K562 (cell line): ENCODE measurements at regions not wholly inside any gene's neighbourhood (a gene's known extent, or its start where the extent isn't known, plus 50 kb on each side); places are given as distances from the start of the nearest gene placed in this dataset.

Experiments used
- ATAC-seq: fragments of 200-7000 bp; cut with Tn5 transposase; 3 replicates; pipeline ENCODE4 v1.9.1; 2020; ENCODE audit warnings: moderate library complexity
- BruUV-seq: library from RNA; stranded (reverse); fragments of 400-500 nt; replicated peaks from 2 replicates; lab custom pipeline; 2021; lab: Mats Ljungman, UMichigan
- CTCF ChIA-PET: fragments of 300-600 bp; formaldehyde crosslinking; extraction: SDS; loops from one replicate; lab custom pipeline; 2021; ENCODE audit warnings: low intra/inter-chr PET ratio; lab: Yijun Ruan, JAX
- POLR2A ChIA-PET: fragments of 300-600, 350-650 bp; sonication (Branson Sonifier 250); formaldehyde crosslinking; extraction: SDS; loops from one replicate; lab custom pipeline; 2021; ENCODE audit warnings: antibody characterized with exemption, inconsistent platforms; lab: Yijun Ruan, JAX
- DNase-seq, 4 experiments: peaks; one replicate each; pipeline versions ENCODE4 v3.0.0 to v3.0.0-alpha.2; 2011 to 2018; ENCODE audit warnings: low spot score in 3 of 4, mixed read lengths in 3 of 4; ENCODE audit errors: extremely low read depth in 1 of 4
- FAIRE-seq: peaks from 2 replicates; lab custom pipeline; 2011; peaks lifted over from hg19 to GRCh38; lab: Jason Lieb, UNC
- H2AFZ ChIP-seq: 2 replicates; pipeline ENCODE4 v1.6.0; 2011; ENCODE audit warnings: low read depth, low read length, control low read depth, inconsistent platforms
- H3K27ac ChIP-seq: fragments of 200-600 bp; 3 replicates; pipeline ENCODE4 v1.8.0; 2011; ENCODE audit warnings: low read depth, mild to moderate bottlenecking, control low read depth, inconsistent platforms, low read length, moderate library complexity, mixed read lengths; ENCODE audit errors: extremely low read depth
- H3K27me3 ChIP-seq, 2 experiments: fragments of 300-600 bp in 1 of 2; 2 replicates in 1 of 2; 3 replicates in 1 of 2; pipeline versions ENCODE4 v1.6.0 to v1.8.0; 2011; ENCODE audit warnings: inconsistent platforms in 2 of 2, low read length in 2 of 2, mild to moderate bottlenecking in 1 of 2, mixed read lengths in 1 of 2, moderate library complexity in 1 of 2; ENCODE audit not compliant: control insufficient read depth in 2 of 2, insufficient read depth in 2 of 2
- H3K36me3 ChIP-seq: fragments of 300-600 bp; 3 replicates; pipeline ENCODE4 v1.8.0; 2011; ENCODE audit warnings: mild to moderate bottlenecking, low read length, inconsistent platforms; ENCODE audit not compliant: control insufficient read depth, insufficient read depth
- H3K4me1 ChIP-seq, 2 experiments: fragments of 200-600 bp in 1 of 2; replicated peaks in 1 of 2; 2 replicates in 1 of 2; 3 replicates in 1 of 2; pipeline versions ENCODE4 v1.5.1 to v1.8.0; 2011; ENCODE audit warnings: inconsistent platforms in 2 of 2, low read length in 2 of 2, mild to moderate bottlenecking in 1 of 2, mixed read lengths in 1 of 2, moderate library complexity in 1 of 2; ENCODE audit not compliant: control insufficient read depth in 2 of 2, insufficient read depth in 2 of 2
- H3K4me2 ChIP-seq: 2 replicates; pipeline ENCODE4 v1.6.1; 2011; ENCODE audit warnings: low read length, control low read depth, inconsistent platforms, mixed read lengths; ENCODE audit not compliant: insufficient read depth
- H3K4me3 ChIP-seq: fragments of 200-600 bp; sonication (generic), shearing (Covaris generic); 2 replicates; pipeline ENCODE4 v1.5.1; 2016; ENCODE audit warnings: control low read depth, inconsistent platforms
- H3K79me2 ChIP-seq: fragments of 200-600 bp; 3 replicates; pipeline ENCODE4 v1.8.0; 2011; ENCODE audit warnings: low read length, inconsistent platforms; ENCODE audit not compliant: control insufficient read depth, insufficient read depth
- H3K9ac ChIP-seq, 2 experiments: 2 replicates each; pipeline versions ENCODE4 v1.6.0 to v1.6.1; 2011; ENCODE audit warnings: low read depth in 2 of 2, low read length in 2 of 2, control low read depth in 1 of 2, inconsistent platforms in 1 of 2, mild to moderate bottlenecking in 1 of 2, mixed read lengths in 1 of 2; ENCODE audit not compliant: insufficient read depth in 1 of 2
- H3K9me1 ChIP-seq: one replicate; pipeline ENCODE4 v1.6.0; 2011; ENCODE audit warnings: inconsistent platforms, mild to moderate bottlenecking, low read length, moderate library complexity; ENCODE audit not compliant: control insufficient read depth, insufficient read depth
- H3K9me3 ChIP-seq: replicated peaks from 2 replicates; pipeline ENCODE4 v1.5.1; 2011; ENCODE audit warnings: low read depth, low read length, inconsistent platforms; ENCODE audit not compliant: control insufficient read depth, insufficient read depth
- H4K20me1 ChIP-seq: replicated peaks from 2 replicates; pipeline ENCODE4 v1.6.1; 2011; ENCODE audit warnings: low read length, inconsistent platforms, mixed read lengths; ENCODE audit not compliant: control insufficient read depth, insufficient read depth
- BDP1 ChIP-seq: IDR thresholded peaks from 3 replicates; pipeline ENCODE4 v1.6.1; 2011; ENCODE audit not compliant: insufficient read length, insufficient read depth
- BRF2 ChIP-seq: IDR thresholded peaks from 3 replicates; pipeline ENCODE4 v1.6.1; 2011; ENCODE audit warnings: borderline replicate concordance, mild to moderate bottlenecking; ENCODE audit not compliant: insufficient read length, insufficient read depth
- E2F5 ChIP-seq: sonication (generic); formaldehyde crosslinking; IDR thresholded peaks from 2 replicates; pipeline ENCODE4 v1.8.0; 2022; ENCODE audit warnings: mild to moderate bottlenecking, missing genetic modification reagents
- FOXM1 ChIP-seq, 2 experiments: fragments of 450-650 bp in 1 of 2; sonication (generic) in 1 of 2; formaldehyde crosslinking in 1 of 2; IDR thresholded peaks; 2 replicates each; pipeline versions ENCODE4 v1.6.1 to v1.9.0; 2017 to 2022; ENCODE audit warnings: low read depth in 2 of 2, mild to moderate bottlenecking in 2 of 2, missing genetic modification reagents in 1 of 2, moderate library complexity in 1 of 2
- GABPA ChIP-seq: fragments of 200-800 bp; sonication (Bioruptor generic); conservative IDR thresholded peaks from 2 replicates; pipeline ENCODE4 v1.6.1; 2016; ENCODE audit warnings: low read depth, missing genetic modification characterization, missing compliant biosample characterization
- GTF2F1 ChIP-seq: IDR thresholded peaks from 2 replicates; pipeline ENCODE4 v1.6.1; 2011; ENCODE audit warnings: low read depth, low read length, improper control_type of control experiment
- MAFK ChIP-seq: IDR thresholded peaks from 2 replicates; pipeline ENCODE4 v1.6.1; 2011; ENCODE audit warnings: low read length, improper control_type of control experiment
- NCOA6 ChIP-seq: fragments of 450-650 bp; IDR thresholded peaks from 2 replicates; pipeline ENCODE4 v1.6.1; 2017; ENCODE audit warnings: mild to moderate bottlenecking
- PHF8 ChIP-seq: fragments of 200-600 bp; sonication (generic); IDR thresholded peaks from 2 replicates; pipeline ENCODE4 v1.6.1; 2012; ENCODE audit warnings: mixed run types, mild to moderate bottlenecking, inconsistent platforms, low read length, moderate library complexity, borderline replicate concordance
- POLR2AphosphoS5 ChIP-seq: IDR thresholded peaks from 2 replicates; pipeline ENCODE4 v1.6.1; 2011; ENCODE audit warnings: mild to moderate bottlenecking, low read depth, low read length, moderate library complexity; ENCODE audit not compliant: control insufficient read depth, insufficient read depth
- TGIF2 ChIP-seq: sonication (generic); formaldehyde crosslinking; IDR thresholded peaks from 2 replicates; pipeline ENCODE4 v1.8.1; 2022; ENCODE audit warnings: mild to moderate bottlenecking, missing genetic modification reagents, moderate library complexity
- XRCC5 ChIP-seq: fragments of 200-400 bp; formaldehyde crosslinking; IDR thresholded peaks from 2 replicates; pipeline ENCODE4 v1.6.1; 2017; ENCODE audit warnings: low read depth, mild to moderate bottlenecking, low read length
- ZNF24 ChIP-seq: fragments of 450-650 bp; IDR thresholded peaks from 2 replicates; pipeline ENCODE4 v1.6.1; 2016
- ZNF583 ChIP-seq: fragments of 250-450 bp; sonication (Bioruptor Pico); IDR thresholded peaks from 2 replicates; pipeline ENCODE4 v1.4.0; 2020
- WGBS: fragments of 100-300 bp; shearing (Covaris generic); methylation state at CpG from one replicate; pipeline ENCODE4 v1.1.6; 2016; ENCODE audit warnings: low coverage, mixed read lengths; ENCODE audit not compliant: insufficient coverage; ENCODE audit errors: missing lambda C conversion rate; 5-methylcytosine and 5-hydroxymethylcytosine counted together
- in situ Hi-C: fragments of 300-500 bp; cut with MboI; formaldehyde crosslinking; loops from 4 replicates; pipeline ENCODE4 v1.15.0; 2018; ENCODE audit warnings: inconsistent platforms, mixed read lengths
- intact Hi-C: fragments of 100-400 bp; cut with micrococcal nuclease; formaldehyde crosslinking; loops from 2 replicates; pipeline ENCODE4 v1.14.2; 2022

GRCh38 chr6:154596701-154597100 lies 86.2 kb upstream of the CNKSR3 start (continued):
- no peak for TF ChIP-seq E2F5 (CRISPR knock-in tag)

- FAIRE-seq = no peak
- no peak for ATAC-seq
- in situ Hi-C loops = no loop called here
Observed at GRCh38 chr6:154598399-154598798, 87.9 kb upstream of the CNKSR3 start.

More at GRCh38 chr6:154598399-154598798, 87.9 kb upstream of the CNKSR3 start:
- no peaks in the 10 kb centered on the region for H4K20me1 ChIP-seq
- CTCF ChIA-PET = no interaction called here
- H2AFZ ChIP-seq = no peak overlapping the region; the same call in 1 of the 2 replicates
- TF ChIP-seq ZNF583 (CRISPR knock-in tag) (no peak), FOXM1 (IDR thresholded peaks at IDR 0.05; ENCODE audit: low read depth) (no peak), FOXM1 (CRISPR knock-in tag; IDR thresholded peaks at IDR 0.05; ENCODE audit: low read depth) (no peak), POLR2AphosphoS5 (no peak), TGIF2 (no peak), BDP1 (no peak), XRCC5 (no peak), GTF2F1 (no peak), MAFK (no peak), BRF2 (no peak), PHF8 (no peak), ZNF24 (no peak), NCOA6 (no peak), GABPA (no peak)
- TF ChIP-seq, all 486 proteins: peak for 0
- no peaks in the 10 kb centered on the region for H3K36me3 ChIP-seq
- H3K27ac ChIP-seq = no peak overlapping the region
- no peak for DNase-seq
- peaks cover 2 to 4% of the 10 kb centered on the region in 2 experiments; a peak in 3 of 5 replicates for H3K4me1 ChIP-seq
- H3K4me2 ChIP-seq = no peak overlapping the region
- H3K9me3 ChIP-seq = no peaks in the 10 kb centered on the region
- H3K79me2 ChIP-seq = no peaks in the 10 kb centered on the region
- BruUV-seq = no TSS peak
- intact Hi-C loops = no loop called here
- H3K27me3 ChIP-seq = no peaks in the 10 kb centered on the region; a peak in 1 of 5 replicates
- no peak overlapping the region for H3K4me3 ChIP-seq
- H3K9ac ChIP-seq = no peak overlapping the region
- H3K9me1 ChIP-seq = no peaks in the 10 kb centered on the region
- POLR2A ChIA-PET = interaction anchor here (0.8 to 1.2 kb wide), 4 partner anchors 11 to 41 kb away, joined by 3 to 4 read pairs (median 3); no protein-coding TSS in a partner anchor
- WGBS = 55% methylated on average over 6 of the region's 6 CpGs
